Nephron (organoid): ENCODE measurements at regions not wholly inside any gene's neighbourhood (a gene's known extent, or its start where the extent isn't known, plus 50 kb on each side); places are given as distances from the start of the nearest gene placed in this dataset.

Experiments used
- H3K27ac Mint-ChIP-seq, 3 experiments: 2 replicates each; pipeline ENCODE4 v1.8.0; 2020; ENCODE audit warnings: mixed read lengths in 3 of 3, mild to moderate bottlenecking in 2 of 3, moderate library complexity in 1 of 3
- H3K27me3 Mint-ChIP-seq: 2 replicates; pipeline ENCODE4 v1.8.0; 2021; ENCODE audit warnings: low read depth, mild to moderate bottlenecking, moderate library complexity, mixed read lengths
- H3K36me3 Mint-ChIP-seq: 2 replicates; pipeline ENCODE4 v1.8.0; 2020; ENCODE audit warnings: low read depth, mixed read lengths
- H3K4me1 Mint-ChIP-seq: 2 replicates; pipeline ENCODE4 v1.8.0; 2020; ENCODE audit warnings: mixed read lengths
- H3K4me3 Mint-ChIP-seq, 3 experiments: 2 replicates each; pipeline ENCODE4 v1.8.0; 2020; ENCODE audit warnings: mild to moderate bottlenecking in 3 of 3, mixed read lengths in 3 of 3, moderate library complexity in 2 of 3
- H3K9me3 Mint-ChIP-seq: 2 replicates; pipeline ENCODE4 v1.8.0; 2020; ENCODE audit warnings: mixed read lengths
- CTCF ChIP-seq, 3 experiments: fragments of 200-600 bp; sonication (generic); IDR thresholded peaks; one replicate each; pipeline ENCODE4 v1.5.0; 2021; ENCODE audit warnings: antibody characterized with exemption in 3 of 3; ENCODE audit not compliant: unreplicated experiment in 3 of 3

GRCh38 chr15:87225436-87225835, 1031.1 kb downstream of the NTRK3 start:
- Mint-ChIP-seq H3K36me3 (no peaks in the 10 kb centered on the region), H3K4me3 (no peak overlapping the region), H3K27ac (no peak overlapping the region), H3K27me3 (no peaks in the 10 kb centered on the region), H3K9me3 (peaks cover 3% of the 10 kb centered on the region), H3K4me1 (peaks cover 5% of the 10 kb centered on the region)
- no peak for TF ChIP-seq CTCF (IDR thresholded peaks at IDR 0.05; ENCODE audit: unreplicated experiment in 3 of 3)

GRCh38 chr15:87224404-87224803, 1032.1 kb downstream of the NTRK3 start:
- H3K4me1 Mint-ChIP-seq = peaks cover 5% of the 10 kb centered on the region
- no peak overlapping the region for H3K27ac Mint-ChIP-seq
- no peak overlapping the region for H3K4me3 Mint-ChIP-seq
- H3K9me3 Mint-ChIP-seq = peaks cover 3% of the 10 kb centered on the region
- no peaks in the 10 kb centered on the region for H3K36me3 Mint-ChIP-seq
- H3K27me3 Mint-ChIP-seq = no peaks in the 10 kb centered on the region
- TF ChIP-seq CTCF (IDR thresholded peaks at IDR 0.05; ENCODE audit: unreplicated experiment in 3 of 3) = no peak

GRCh38 chr15:87219650-87220615, 1036.6 kb downstream of the NTRK3 start:
- TF ChIP-seq CTCF (IDR thresholded peaks at IDR 0.05; ENCODE audit: unreplicated experiment in 3 of 3) = no peak
- no peaks in the 10 kb centered on the region for H3K4me1 Mint-ChIP-seq
- no peak overlapping the region for H3K4me3 Mint-ChIP-seq
- H3K36me3 Mint-ChIP-seq = no peaks in the 10 kb centered on the region
- no peaks in the 10 kb centered on the region for H3K27me3 Mint-ChIP-seq
- H3K27ac Mint-ChIP-seq = no peak overlapping the region
- no peaks in the 10 kb centered on the region for H3K9me3 Mint-ChIP-seq

- Mint-ChIP-seq H3K27ac (no peak overlapping the region), H3K4me1 (peaks cover 5% of the 10 kb centered on the region)
These were observed 1041.4 kb downstream of the NTRK3 start for GRCh38 chr15:87215100-87215499.

GRCh38 chr15:87213626-87214025, 1042.9 kb downstream of the NTRK3 start:
- TF ChIP-seq CTCF (IDR thresholded peaks at IDR 0.05; ENCODE audit: unreplicated experiment in 3 of 3) = no peak
- no peaks in the 10 kb centered on the region for H3K9me3 Mint-ChIP-seq
- peaks cover 5% of the 10 kb centered on the region for H3K4me1 Mint-ChIP-seq
- no peaks in the 10 kb centered on the region for H3K27me3 Mint-ChIP-seq
- H3K36me3 Mint-ChIP-seq = no peaks in the 10 kb centered on the region
- no peak overlapping the region for H3K4me3 Mint-ChIP-seq
- no peak overlapping the region for H3K27ac Mint-ChIP-seq

More at GRCh38 chr15:87215100-87215499, 1041.4 kb downstream of the NTRK3 start:
- H3K4me3 Mint-ChIP-seq = no peak overlapping the region
- H3K27me3 Mint-ChIP-seq = no peaks in the 10 kb centered on the region
- TF ChIP-seq CTCF (IDR thresholded peaks at IDR 0.05; ENCODE audit: unreplicated experiment in 3 of 3) = no peak
- no peaks in the 10 kb centered on the region for H3K36me3 Mint-ChIP-seq
- H3K9me3 Mint-ChIP-seq = no peaks in the 10 kb centered on the region

- Mint-ChIP-seq H3K4me3 (no peak overlapping the region), H3K36me3 (no peaks in the 10 kb centered on the region), H3K4me1 (peaks cover 5% of the 10 kb centered on the region), H3K27me3 (no peaks in the 10 kb centered on the region), H3K27ac (no peak overlapping the region), H3K9me3 (no peaks in the 10 kb centered on the region)
- TF ChIP-seq CTCF (IDR thresholded peaks at IDR 0.05; ENCODE audit: unreplicated experiment in 3 of 3) = no peak
These were observed 1044.5 kb downstream of the NTRK3 start for GRCh38 chr15:87212041-87212440.
